HG03457 (cell line): ENCODE measurements at regions not wholly inside any gene's neighbourhood (a gene's known extent, or its start where the extent isn't known, plus 50 kb on each side); places are given as distances from the start of the nearest gene placed in this dataset.
A peak's percentile ranks its signal among the peaks of the same experiment; 100 is the strongest.
"Not testable (repeated sequence)": the region's sequence is repeated elsewhere in the genome, so short reads cannot be mapped to it uniquely, and the experiment has no call there.

Experiments
- ATAC-seq: cut with Tn5 transposase; IDR thresholded peaks from one replicate; pipeline ENCODE4 v1.9.1; 2021; ENCODE audit warnings: moderate number of reproducible peaks; ENCODE audit not compliant: unreplicated experiment

GRCh38 chr5:17398866-17399835 lies 98.9 kb upstream of the TAF11L2 start:
- no peak for ATAC-seq

GRCh38 chr5:17399931-17400330 lies 98.1 kb upstream of the TAF11L2 start:
- no peak for ATAC-seq

GRCh38 chr5:17400724-17401469 lies 97.1 kb upstream of the TAF11L2 start:
- ATAC-seq, result no peak

- ATAC-seq, result no peak
Observed at GRCh38 chr5:17401470-17402288, 96.4 kb upstream of the TAF11L2 start.

- ATAC-seq, result no peak
Observed at GRCh38 chr5:17402289-17403121, 95.5 kb upstream of the TAF11L2 start.

GRCh38 chr5:17403695-17404490 lies 94.1 kb upstream of the TAF11L2 start:
- no peak for ATAC-seq

GRCh38 chr5:17405976-17406375 lies 92.1 kb upstream of the TAF11L2 start:
- no peak for ATAC-seq

- no peak for ATAC-seq
Observed at GRCh38 chr5:17406423-17406838, 91.6 kb upstream of the TAF11L2 start.

- ATAC-seq, result no peak
Observed at GRCh38 chr5:17411436-17412402, 86.3 kb upstream of the TAF11L2 start.

GRCh38 chr5:17412760-17413671 lies 85.0 kb upstream of the TAF11L2 start:
- ATAC-seq, result no peak

GRCh38 chr5:17413691-17414090 lies 84.3 kb upstream of the TAF11L2 start:
- ATAC-seq, result no peak

- no peak for ATAC-seq
Observed at GRCh38 chr5:17415321-17415758, 82.7 kb upstream of the TAF11L2 start.

- not testable (repeated sequence) for ATAC-seq
Observed at GRCh38 chr5:17416374-17416773, 81.7 kb upstream of the TAF11L2 start.

- ATAC-seq, result no peak
Observed at GRCh38 chr5:17424674-17425073, 73.4 kb upstream of the TAF11L2 start.

- no peak for ATAC-seq
Observed at GRCh38 chr5:17425385-17426070, 72.5 kb upstream of the TAF11L2 start.

- ATAC-seq, result peak; percentile 79
Observed at GRCh38 chr5:17426104-17426749, 71.8 kb upstream of the TAF11L2 start.
